Liver (tissue), 3 donors: ENCODE measurements at regions not wholly inside any gene's neighbourhood (a gene's known extent, or its start where the extent isn't known, plus 50 kb on each side); places are given as distances from the start of the nearest gene placed in this dataset.

Experiments used
- EGR1 ChIP-seq, 2 donors: IDR thresholded peaks; 2 replicates each; pipeline ENCODE4 v1.6.1; 2016 to 2018; ENCODE audit warnings: antibody characterized with exemption in 2 of 2, low read depth in 2 of 2
- FOXA1 ChIP-seq: IDR thresholded peaks from 2 replicates; pipeline ENCODE4 v1.6.1; 2016; ENCODE audit warnings: antibody characterized with exemption
- GABPA ChIP-seq, 2 donors: IDR thresholded peaks in 1 of 2; conservative IDR thresholded peaks in 1 of 2; 2 replicates each; pipeline ENCODE4 v1.6.1; 2016; ENCODE audit warnings: antibody characterized with exemption in 2 of 2, mild to moderate bottlenecking in 1 of 2, moderate library complexity in 1 of 2
- JUND ChIP-seq, 2 donors: IDR thresholded peaks; 2 replicates each; pipeline ENCODE4 v1.6.1; 2016; ENCODE audit warnings: antibody characterized with exemption in 2 of 2
- RAD21 ChIP-seq, 2 donors: IDR thresholded peaks; 2 replicates each; pipeline ENCODE4 v1.6.1; 2016; ENCODE audit warnings: antibody characterized with exemption in 2 of 2, mild to moderate bottlenecking in 2 of 2
- RXRA ChIP-seq, 2 donors: IDR thresholded peaks; 2 replicates each; pipeline ENCODE4 v1.6.1; 2017 to 2018; ENCODE audit warnings: antibody characterized with exemption in 2 of 2, mild to moderate bottlenecking in 1 of 2
- SP1 ChIP-seq: IDR thresholded peaks from 2 replicates; pipeline ENCODE4 v1.6.1; 2018; ENCODE audit warnings: antibody characterized with exemption, mild to moderate bottlenecking
- TAF1 ChIP-seq: conservative IDR thresholded peaks from 2 replicates; pipeline ENCODE4 v1.6.1; 2016; ENCODE audit warnings: antibody characterized with exemption, mild to moderate bottlenecking
- YY1 ChIP-seq: IDR thresholded peaks from 2 replicates; pipeline ENCODE4 v1.6.1; 2016; ENCODE audit warnings: antibody characterized with exemption, mild to moderate bottlenecking
- TF ChIP-seq, protein P1 (sequence below): fragments of 150-350 bp; IDR thresholded peaks from 2 replicates; pipeline ENCODE4 v1.5.1; 2017; ENCODE audit warnings: improper control_type of control experiment, low read depth, low read length; ENCODE audit not compliant: missing input control
- TF ChIP-seq, protein P2 (sequence below): IDR thresholded peaks from 2 replicates; pipeline ENCODE4 v1.6.1; 2016; ENCODE audit warnings: antibody characterized with exemption, mild to moderate bottlenecking
- TF ChIP-seq, protein P3 (sequence below): IDR thresholded peaks from 2 replicates; pipeline ENCODE4 v1.6.1; 2016; ENCODE audit warnings: antibody characterized with exemption
- TF ChIP-seq, protein P4 (sequence below): IDR thresholded peaks from 2 replicates; pipeline ENCODE4 v1.6.1; 2016; ENCODE audit warnings: antibody characterized with exemption
- TF ChIP-seq, protein P5 (sequence below): IDR thresholded peaks from 2 replicates; pipeline ENCODE4 v1.6.1; 2016; ENCODE audit warnings: antibody characterized with exemption
- donor health status: healthy.
- donor health status: healthy.

DNA sequence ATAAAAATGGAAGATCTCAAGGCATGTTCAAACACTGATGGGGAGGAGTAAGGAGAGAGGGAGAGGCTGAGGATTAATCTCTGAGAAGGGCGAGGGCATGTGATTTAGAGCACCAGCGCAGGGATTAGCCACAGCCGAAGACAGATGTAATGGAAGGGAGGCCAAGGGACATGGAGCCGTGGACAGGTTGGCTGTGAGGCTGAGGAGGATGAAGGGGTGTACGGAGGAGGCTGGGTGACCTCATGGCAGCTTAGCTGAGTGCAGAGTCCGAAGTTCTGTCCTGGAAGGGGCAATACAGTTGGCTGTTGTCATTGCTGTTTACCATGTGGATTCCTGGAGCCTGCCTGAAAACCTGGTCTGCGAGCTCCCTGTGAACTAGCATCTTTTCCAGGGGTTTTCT, 342.8 kb downstream of the RPS6KC1 start:
- TF ChIP-seq, protein P1, sequence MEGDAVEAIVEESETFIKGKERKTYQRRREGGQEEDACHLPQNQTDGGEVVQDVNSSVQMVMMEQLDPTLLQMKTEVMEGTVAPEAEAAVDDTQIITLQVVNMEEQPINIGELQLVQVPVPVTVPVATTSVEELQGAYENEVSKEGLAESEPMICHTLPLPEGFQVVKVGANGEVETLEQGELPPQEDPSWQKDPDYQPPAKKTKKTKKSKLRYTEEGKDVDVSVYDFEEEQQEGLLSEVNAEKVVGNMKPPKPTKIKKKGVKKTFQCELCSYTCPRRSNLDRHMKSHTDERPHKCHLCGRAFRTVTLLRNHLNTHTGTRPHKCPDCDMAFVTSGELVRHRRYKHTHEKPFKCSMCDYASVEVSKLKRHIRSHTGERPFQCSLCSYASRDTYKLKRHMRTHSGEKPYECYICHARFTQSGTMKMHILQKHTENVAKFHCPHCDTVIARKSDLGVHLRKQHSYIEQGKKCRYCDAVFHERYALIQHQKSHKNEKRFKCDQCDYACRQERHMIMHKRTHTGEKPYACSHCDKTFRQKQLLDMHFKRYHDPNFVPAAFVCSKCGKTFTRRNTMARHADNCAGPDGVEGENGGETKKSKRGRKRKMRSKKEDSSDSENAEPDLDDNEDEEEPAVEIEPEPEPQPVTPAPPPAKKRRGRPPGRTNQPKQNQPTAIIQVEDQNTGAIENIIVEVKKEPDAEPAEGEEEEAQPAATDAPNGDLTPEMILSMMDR = no peak
- TF ChIP-seq EGR1 (IDR thresholded peaks at IDR 0.05; ENCODE audit: low read depth in 2 of 2) (no peak), RXRA (IDR thresholded peaks at IDR 0.05) (no peak), GABPA (IDR thresholded peaks at IDR 0.05 in 1 of 2, conservative IDR thresholded peaks at IDR 0.05 in 1 of 2) (no peak), FOXA1 (no peak), TAF1 (no peak), SP1 (no peak), YY1 (no peak), JUND (IDR thresholded peaks at IDR 0.05) (no peak), RAD21 (IDR thresholded peaks at IDR 0.05) (no peak)
- TF ChIP-seq, protein P2, sequence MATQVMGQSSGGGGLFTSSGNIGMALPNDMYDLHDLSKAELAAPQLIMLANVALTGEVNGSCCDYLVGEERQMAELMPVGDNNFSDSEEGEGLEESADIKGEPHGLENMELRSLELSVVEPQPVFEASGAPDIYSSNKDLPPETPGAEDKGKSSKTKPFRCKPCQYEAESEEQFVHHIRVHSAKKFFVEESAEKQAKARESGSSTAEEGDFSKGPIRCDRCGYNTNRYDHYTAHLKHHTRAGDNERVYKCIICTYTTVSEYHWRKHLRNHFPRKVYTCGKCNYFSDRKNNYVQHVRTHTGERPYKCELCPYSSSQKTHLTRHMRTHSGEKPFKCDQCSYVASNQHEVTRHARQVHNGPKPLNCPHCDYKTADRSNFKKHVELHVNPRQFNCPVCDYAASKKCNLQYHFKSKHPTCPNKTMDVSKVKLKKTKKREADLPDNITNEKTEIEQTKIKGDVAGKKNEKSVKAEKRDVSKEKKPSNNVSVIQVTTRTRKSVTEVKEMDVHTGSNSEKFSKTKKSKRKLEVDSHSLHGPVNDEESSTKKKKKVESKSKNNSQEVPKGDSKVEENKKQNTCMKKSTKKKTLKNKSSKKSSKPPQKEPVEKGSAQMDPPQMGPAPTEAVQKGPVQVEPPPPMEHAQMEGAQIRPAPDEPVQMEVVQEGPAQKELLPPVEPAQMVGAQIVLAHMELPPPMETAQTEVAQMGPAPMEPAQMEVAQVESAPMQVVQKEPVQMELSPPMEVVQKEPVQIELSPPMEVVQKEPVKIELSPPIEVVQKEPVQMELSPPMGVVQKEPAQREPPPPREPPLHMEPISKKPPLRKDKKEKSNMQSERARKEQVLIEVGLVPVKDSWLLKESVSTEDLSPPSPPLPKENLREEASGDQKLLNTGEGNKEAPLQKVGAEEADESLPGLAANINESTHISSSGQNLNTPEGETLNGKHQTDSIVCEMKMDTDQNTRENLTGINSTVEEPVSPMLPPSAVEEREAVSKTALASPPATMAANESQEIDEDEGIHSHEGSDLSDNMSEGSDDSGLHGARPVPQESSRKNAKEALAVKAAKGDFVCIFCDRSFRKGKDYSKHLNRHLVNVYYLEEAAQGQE = no peak
- TF ChIP-seq, protein P3, sequence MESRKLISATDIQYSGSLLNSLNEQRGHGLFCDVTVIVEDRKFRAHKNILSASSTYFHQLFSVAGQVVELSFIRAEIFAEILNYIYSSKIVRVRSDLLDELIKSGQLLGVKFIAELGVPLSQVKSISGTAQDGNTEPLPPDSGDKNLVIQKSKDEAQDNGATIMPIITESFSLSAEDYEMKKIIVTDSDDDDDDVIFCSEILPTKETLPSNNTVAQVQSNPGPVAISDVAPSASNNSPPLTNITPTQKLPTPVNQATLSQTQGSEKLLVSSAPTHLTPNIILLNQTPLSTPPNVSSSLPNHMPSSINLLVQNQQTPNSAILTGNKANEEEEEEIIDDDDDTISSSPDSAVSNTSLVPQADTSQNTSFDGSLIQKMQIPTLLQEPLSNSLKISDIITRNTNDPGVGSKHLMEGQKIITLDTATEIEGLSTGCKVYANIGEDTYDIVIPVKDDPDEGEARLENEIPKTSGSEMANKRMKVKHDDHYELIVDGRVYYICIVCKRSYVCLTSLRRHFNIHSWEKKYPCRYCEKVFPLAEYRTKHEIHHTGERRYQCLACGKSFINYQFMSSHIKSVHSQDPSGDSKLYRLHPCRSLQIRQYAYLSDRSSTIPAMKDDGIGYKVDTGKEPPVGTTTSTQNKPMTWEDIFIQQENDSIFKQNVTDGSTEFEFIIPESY = no peak
- TF ChIP-seq, protein P4, sequence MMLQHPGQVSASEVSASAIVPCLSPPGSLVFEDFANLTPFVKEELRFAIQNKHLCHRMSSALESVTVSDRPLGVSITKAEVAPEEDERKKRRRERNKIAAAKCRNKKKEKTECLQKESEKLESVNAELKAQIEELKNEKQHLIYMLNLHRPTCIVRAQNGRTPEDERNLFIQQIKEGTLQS = no peak
- TF ChIP-seq, protein P5, sequence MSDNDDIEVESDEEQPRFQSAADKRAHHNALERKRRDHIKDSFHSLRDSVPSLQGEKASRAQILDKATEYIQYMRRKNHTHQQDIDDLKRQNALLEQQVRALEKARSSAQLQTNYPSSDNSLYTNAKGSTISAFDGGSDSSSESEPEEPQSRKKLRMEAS = no peak
